ENCODE measurements at regions not wholly inside any gene's neighbourhood (a gene's known extent, or its start where the extent isn't known, plus 50 kb on each side); places are given as distances from the start of the nearest gene placed in this dataset.

DNA sequence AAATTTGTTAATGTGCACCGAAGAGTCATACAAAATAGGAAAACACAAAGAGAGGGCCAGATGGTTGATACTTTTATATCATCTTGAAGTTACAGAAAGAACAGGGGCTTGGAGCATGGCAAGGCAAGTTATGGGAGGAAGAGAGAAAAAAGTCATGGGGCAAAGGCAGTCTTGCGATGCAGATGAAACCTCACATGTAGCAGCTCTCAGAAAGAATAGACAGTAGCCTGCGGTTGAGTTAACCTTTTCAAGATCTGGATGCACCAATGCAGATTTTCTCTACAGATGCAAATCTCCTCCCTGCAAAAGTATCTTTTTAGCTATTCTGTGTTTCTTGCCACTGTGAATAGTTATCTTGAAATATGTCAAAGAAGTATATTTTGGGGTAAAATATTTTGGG lies 243.9 kb downstream of the TMEM167A start:
- H3K4me3 ChIP-seq = no peak overlapping the region
- DNase-seq (ENCODE audit: low read depth in 1 of 2, low spot score in 2 of 2) = no peak
- H3K36me3 ChIP-seq = no peaks in the 10 kb centered on the region
- H3K27ac ChIP-seq = no peak overlapping the region
- H3K27me3 ChIP-seq (replicated peaks) = no peaks in the 10 kb centered on the region
- no peaks in the 10 kb centered on the region for H3K9me3 ChIP-seq (replicated peaks)
- no peaks in the 10 kb centered on the region for H3K4me1 ChIP-seq (replicated peaks)

DNA sequence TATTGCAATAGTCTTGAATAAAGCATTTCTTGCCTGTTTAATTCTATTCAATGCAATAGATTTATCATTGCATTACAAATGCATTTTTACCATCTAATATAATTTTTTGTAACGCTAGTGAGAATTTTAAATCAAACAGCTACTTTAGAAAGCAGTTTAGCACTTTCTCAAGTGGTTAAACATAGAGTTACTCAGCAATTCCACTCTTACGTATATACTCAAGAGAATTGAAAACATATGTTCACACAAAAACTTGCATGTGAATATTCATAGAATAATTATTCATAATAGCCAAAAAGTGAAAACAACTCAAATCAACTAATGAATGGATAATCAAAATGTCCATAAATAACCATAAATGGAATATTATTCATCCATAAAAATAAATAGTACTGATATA lies 244.7 kb downstream of the TMEM167A start:
- Histone ChIP-seq H3K36me3 (no peaks in the 10 kb centered on the region), H3K4me3 (no peak overlapping the region), H3K9me3 (replicated peaks) (no peaks in the 10 kb centered on the region), H3K27ac (no peak overlapping the region), H3K27me3 (replicated peaks) (no peaks in the 10 kb centered on the region), H3K4me1 (replicated peaks) (no peaks in the 10 kb centered on the region)
- DNase-seq (ENCODE audit: low read depth in 1 of 2, low spot score in 2 of 2) = no peak

DNA sequence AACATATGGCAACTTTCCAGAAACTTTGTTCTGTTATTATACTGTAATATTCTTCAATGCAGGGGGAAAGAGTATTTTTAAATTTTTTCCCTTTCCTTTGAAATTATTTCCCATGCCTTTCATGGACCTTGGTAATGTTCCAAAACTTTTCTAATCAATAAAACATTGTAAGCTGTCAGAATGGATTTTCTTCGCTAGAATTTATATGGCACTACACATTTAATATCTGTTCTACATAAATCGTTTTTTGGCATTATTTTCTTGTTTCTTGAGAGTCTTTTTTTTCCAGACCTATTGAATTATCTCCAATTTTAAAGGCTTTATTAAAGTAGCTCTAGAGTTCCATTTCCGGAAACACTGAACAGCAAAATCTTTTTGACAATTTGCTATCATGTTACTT lies 249.0 kb downstream of the TMEM167A start:
- Histone ChIP-seq H3K4me3 (no peak overlapping the region), H3K27me3 (replicated peaks) (no peaks in the 10 kb centered on the region), H3K4me1 (replicated peaks) (no peaks in the 10 kb centered on the region), H3K9me3 (replicated peaks) (no peaks in the 10 kb centered on the region), H3K27ac (no peak overlapping the region), H3K36me3 (no peaks in the 10 kb centered on the region)
- DNase-seq (ENCODE audit: low read depth in 1 of 2, low spot score in 2 of 2) = no peak

DNA sequence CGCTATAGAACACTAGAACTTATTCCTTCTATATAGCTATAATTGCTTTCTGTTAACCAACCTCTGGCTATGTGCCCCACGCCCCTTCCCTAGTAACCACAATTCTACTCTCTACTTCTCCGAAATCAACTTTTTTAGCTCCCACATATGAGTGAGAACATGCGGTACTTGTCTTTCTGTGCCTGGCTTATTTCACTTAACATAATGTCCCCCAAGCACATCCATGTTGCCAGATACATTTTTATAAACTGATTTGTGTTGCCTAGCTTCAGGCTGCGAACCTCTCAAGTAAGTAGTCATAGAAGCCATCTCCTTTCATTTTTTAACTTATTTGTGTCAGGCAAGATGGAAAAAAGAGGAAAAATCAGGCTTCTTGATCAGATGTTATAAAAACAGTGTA lies 249.5 kb downstream of the TMEM167A start:
- no peaks in the 10 kb centered on the region for H3K4me1 ChIP-seq (replicated peaks)
- no peaks in the 10 kb centered on the region for H3K36me3 ChIP-seq
- H3K9me3 ChIP-seq (replicated peaks) = no peaks in the 10 kb centered on the region
- H3K4me3 ChIP-seq = no peak overlapping the region
- H3K27ac ChIP-seq = no peak overlapping the region
- H3K27me3 ChIP-seq (replicated peaks) = no peaks in the 10 kb centered on the region
- no peak for DNase-seq (ENCODE audit: low read depth in 1 of 2, low spot score in 2 of 2)

DNA sequence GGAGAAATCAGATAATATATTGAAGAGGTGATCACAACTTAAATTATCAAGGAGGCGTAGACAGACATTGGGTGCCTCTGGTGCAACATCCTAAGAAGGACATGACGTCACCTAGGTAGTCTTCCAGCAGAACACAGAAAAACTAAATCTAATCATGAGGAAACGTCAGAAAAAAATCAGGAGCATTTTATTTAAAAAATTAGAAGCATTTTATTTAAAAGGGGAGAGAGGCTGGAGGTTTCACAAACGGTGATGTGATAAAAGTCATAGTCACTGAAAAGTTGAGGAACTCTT lies 254.6 kb downstream of the TMEM167A start:
- no peaks in the 10 kb centered on the region for H3K36me3 ChIP-seq
- H3K4me3 ChIP-seq = no peak overlapping the region
- no peak for DNase-seq (ENCODE audit: low read depth in 1 of 2, low spot score in 2 of 2)
- no peaks in the 10 kb centered on the region for H3K27me3 ChIP-seq (replicated peaks)
- H3K27ac ChIP-seq = no peak overlapping the region
- no peaks in the 10 kb centered on the region for H3K9me3 ChIP-seq (replicated peaks)
- no peaks in the 10 kb centered on the region for H3K4me1 ChIP-seq (replicated peaks)

DNA sequence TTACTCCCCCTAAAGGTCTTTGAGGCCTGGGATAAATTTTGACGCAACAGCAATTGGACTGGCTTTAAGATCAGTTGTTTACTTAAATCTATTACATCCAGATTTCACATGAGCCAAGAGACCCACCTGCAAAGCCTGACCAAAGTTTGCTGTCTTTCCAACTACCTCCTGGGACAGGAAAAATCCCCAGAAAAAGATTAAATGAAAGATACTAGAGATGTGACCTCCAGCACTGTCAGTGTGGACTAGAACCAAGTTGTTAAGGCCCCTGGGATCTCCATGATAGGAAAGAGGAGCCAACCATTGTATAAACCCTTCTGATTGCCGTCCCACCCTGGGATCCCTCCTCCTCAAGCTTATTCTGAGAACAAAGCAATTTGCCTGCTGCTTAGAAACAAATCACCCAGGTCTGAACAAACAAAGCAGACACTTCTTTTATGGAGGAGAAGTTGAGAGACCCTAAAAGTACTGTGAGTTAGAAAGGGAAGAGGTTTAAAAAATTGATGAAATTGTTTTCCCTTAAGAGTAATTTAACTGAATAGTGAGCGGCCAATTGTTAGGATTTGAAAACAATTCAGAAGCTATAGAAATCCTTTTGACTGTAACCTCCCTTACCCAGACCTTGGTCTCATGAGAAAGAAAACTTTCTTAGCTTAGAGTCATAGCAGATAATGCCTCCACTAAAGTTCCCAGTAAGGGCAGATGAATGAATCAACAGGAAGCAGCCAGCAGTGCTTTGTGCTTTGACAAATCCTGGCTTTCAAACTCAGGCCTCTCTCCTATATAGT lies 255.2 kb downstream of the TMEM167A start:
- H3K36me3 ChIP-seq = no peaks in the 10 kb centered on the region
- no peak overlapping the region for H3K27ac ChIP-seq
- no peaks in the 10 kb centered on the region for H3K9me3 ChIP-seq (replicated peaks)
- H3K4me1 ChIP-seq (replicated peaks) = no peaks in the 10 kb centered on the region
- DNase-seq (ENCODE audit: low read depth in 1 of 2, low spot score in 2 of 2) = no peak
- no peaks in the 10 kb centered on the region for H3K27me3 ChIP-seq (replicated peaks)
- H3K4me3 ChIP-seq = no peak overlapping the region

DNA sequence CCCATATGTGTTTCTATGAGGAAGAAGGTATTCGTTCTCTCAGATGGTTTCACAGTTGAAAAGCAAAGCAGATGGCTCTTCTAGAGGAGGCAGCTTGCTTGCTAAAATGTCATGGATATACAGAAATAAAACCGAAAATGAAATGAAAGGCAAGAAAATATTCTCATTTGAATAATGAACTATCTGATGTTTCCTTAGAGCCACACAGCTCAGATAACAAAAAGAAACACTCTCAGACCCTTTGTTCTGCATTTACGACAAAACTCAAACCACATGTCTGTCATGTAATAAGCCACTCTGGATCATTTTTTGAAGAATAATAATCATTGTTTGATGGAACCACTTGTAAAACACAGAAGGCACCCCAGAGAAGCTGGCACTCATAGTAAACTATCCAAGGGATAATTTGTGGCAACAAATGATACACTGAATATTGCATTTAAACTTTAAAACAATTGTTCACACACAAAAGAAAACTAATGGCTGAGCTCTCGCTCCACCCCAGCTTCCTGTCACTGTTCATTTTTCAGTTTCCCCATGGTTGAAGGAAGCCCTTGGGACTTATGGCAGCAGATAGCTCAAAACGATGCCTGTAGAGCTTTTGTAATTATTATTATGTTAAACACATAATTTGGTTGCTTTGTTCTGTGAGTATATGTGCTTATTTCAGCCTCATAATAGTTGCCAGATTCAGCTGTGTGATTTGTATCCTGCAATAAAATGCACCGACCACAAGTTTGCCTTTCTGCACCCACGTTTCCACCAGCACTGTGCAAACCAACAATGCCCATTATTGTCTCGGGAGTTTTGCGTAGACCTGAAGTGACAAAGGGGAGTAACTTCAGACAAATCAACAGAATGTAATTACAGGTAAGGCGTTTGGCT lies 256.0 kb downstream of the TMEM167A start:
- no peaks in the 10 kb centered on the region for H3K4me1 ChIP-seq (replicated peaks)

DNA sequence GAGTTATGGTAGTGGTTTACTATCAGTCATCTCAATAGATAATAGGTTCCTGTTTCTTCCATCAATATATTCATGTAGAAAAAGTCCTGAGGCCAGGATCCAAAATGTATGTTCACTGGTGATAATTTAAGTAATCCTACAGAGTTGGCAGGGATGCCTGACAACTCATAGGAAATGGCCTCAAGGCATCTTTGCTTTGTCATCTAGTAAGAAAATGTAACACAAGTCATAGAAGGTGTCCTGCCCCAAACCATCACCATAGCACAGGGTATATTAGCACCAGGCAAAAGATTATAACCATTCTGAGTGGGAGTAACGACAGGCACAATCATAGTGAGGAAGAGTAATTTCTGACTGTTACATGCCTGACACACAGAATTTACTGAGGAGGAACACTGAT lies 257.0 kb downstream of the TMEM167A start:
- H3K27me3 ChIP-seq (replicated peaks) = no peaks in the 10 kb centered on the region
- no peaks in the 10 kb centered on the region for H3K4me1 ChIP-seq (replicated peaks)
- H3K4me3 ChIP-seq = no peak overlapping the region
- H3K36me3 ChIP-seq = no peaks in the 10 kb centered on the region
- H3K9me3 ChIP-seq (replicated peaks) = no peaks in the 10 kb centered on the region
- no peak for DNase-seq (ENCODE audit: low read depth in 1 of 2, low spot score in 2 of 2)
- H3K27ac ChIP-seq = no peak overlapping the region

More for the DNA sequence above, 256.0 kb downstream of the TMEM167A start:
- no peaks in the 10 kb centered on the region for H3K27me3 ChIP-seq (replicated peaks)
- no peak overlapping the region for H3K27ac ChIP-seq
- no peaks in the 10 kb centered on the region for H3K9me3 ChIP-seq (replicated peaks)
- no peaks in the 10 kb centered on the region for H3K36me3 ChIP-seq
- no peak overlapping the region for H3K4me3 ChIP-seq
- peak in 1 of 2 experiments; percentile 4 for DNase-seq (ENCODE audit: low read depth in 1 of 2, low spot score in 2 of 2)

DNA sequence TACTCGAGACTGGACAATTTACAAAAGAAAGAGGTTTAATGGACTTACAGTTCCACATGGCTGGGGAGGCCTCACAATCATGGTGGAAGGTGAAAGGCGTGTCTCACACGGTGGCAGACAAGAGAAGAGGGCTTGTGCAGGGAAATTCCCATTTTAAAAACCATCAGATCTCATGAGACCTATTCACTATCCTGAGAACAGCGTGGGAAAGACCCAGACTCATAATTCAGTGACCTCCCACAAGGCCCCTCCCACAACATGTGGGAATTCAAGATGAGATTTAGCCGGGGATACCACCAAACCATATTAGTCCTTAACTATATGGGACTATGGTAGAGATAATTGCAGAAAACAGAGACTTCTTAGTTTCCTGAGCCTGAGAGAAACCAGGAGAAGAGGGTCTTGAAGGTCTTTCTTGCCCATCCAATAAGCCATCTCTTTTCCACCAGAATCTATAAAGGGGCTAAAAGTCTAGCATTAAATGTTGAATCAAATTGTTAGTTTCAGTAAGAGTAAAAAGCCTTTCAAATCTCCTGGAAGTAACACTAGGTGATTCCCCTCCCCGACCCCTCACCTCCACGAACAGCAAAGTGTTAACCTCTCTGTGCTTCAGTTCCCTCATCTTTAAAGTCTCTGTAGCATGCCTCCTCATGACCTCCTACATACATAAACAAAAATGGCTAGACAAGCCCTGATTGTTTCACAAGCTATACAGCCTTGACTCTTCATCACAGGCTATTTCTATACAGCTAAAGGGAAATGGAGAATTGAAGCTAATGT lies 259.1 kb downstream of the TMEM167A start:
- no peak overlapping the region for H3K4me3 ChIP-seq
- no peaks in the 10 kb centered on the region for H3K36me3 ChIP-seq
- no peak for DNase-seq (ENCODE audit: low read depth in 1 of 2, low spot score in 2 of 2)
- no peaks in the 10 kb centered on the region for H3K27me3 ChIP-seq (replicated peaks)
- H3K4me1 ChIP-seq (replicated peaks) = no peaks in the 10 kb centered on the region
- H3K27ac ChIP-seq = no peak overlapping the region
- H3K9me3 ChIP-seq (replicated peaks) = no peaks in the 10 kb centered on the region

DNA sequence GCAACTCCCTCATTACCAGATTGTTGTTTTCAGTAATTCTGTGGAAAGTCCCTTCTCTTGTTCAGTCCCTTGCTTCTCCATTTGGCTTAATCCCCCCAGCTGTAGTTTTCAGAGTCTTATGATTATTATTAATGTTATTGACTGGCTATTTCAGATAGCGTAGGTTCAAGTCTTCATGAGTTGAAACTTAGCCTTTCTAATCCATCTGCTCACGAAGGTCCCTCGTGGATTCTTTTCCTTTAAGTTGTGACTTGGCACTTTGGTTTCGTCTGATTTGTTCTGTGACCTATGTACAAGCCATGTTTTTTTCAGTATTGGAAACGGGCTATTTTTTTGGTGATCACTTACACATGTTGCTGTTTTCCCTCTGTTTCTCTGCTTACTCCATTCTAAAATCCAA lies 260.3 kb downstream of the TMEM167A start:
- H3K9me3 ChIP-seq (replicated peaks) = no peaks in the 10 kb centered on the region
- DNase-seq (ENCODE audit: low read depth in 1 of 2, low spot score in 2 of 2) = no peak
- no peak overlapping the region for H3K27ac ChIP-seq
- no peaks in the 10 kb centered on the region for H3K4me1 ChIP-seq (replicated peaks)
- H3K4me3 ChIP-seq = no peak overlapping the region
- H3K27me3 ChIP-seq (replicated peaks) = no peaks in the 10 kb centered on the region
- no peaks in the 10 kb centered on the region for H3K36me3 ChIP-seq

DNA sequence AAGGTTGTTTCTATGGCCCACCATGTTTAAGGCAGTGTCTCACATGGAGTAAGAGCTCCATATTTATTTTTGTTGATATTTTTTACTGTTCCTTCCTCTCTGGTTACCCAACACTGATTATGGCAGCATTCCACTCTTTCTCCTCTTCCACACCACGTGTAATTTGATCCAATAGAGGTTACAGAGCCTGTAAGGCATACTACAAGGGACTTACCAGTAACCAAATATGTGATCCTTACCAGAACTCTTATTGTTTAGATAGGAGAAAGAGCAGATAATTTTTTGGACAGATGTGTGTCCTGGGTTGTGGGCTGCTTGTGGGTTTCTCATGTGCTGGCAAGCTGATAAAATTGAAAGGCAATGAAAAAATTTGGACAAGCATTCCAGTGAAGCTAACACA lies 261.3 kb downstream of the TMEM167A start:
- H3K4me1 ChIP-seq (replicated peaks) = no peaks in the 10 kb centered on the region
- no peak overlapping the region for H3K27ac ChIP-seq
- no peaks in the 10 kb centered on the region for H3K36me3 ChIP-seq
- no peak for DNase-seq (ENCODE audit: low read depth in 1 of 2, low spot score in 2 of 2)
- H3K4me3 ChIP-seq = no peak overlapping the region
- no peaks in the 10 kb centered on the region for H3K9me3 ChIP-seq (replicated peaks)
- H3K27me3 ChIP-seq (replicated peaks) = no peaks in the 10 kb centered on the region

DNA sequence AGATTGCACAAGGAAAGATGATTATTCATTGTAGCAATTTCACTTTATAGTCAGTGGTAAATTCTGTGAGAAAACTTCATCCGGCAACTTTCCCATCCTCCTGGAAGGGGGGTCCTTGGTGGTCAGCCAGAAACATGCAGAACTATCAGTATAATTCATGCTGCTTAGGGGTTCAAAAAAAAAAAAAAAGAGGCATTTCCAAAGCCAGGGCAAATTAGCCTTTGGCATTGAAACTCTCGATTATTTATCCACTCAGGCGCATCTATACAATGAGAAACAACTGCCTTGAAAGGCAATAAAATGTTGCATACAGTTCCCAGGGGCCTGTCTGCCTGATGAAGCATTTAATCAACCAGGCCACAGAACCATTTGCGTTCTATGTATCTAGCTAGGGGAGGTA lies 263.3 kb downstream of the TMEM167A start:
- Histone ChIP-seq H3K27me3 (replicated peaks) (no peaks in the 10 kb centered on the region), H3K27ac (no peak overlapping the region), H3K4me1 (replicated peaks) (no peaks in the 10 kb centered on the region), H3K36me3 (no peaks in the 10 kb centered on the region), H3K9me3 (replicated peaks) (no peaks in the 10 kb centered on the region), H3K4me3 (no peak overlapping the region)
- no peak for DNase-seq (ENCODE audit: low read depth in 1 of 2, low spot score in 2 of 2)

DNA sequence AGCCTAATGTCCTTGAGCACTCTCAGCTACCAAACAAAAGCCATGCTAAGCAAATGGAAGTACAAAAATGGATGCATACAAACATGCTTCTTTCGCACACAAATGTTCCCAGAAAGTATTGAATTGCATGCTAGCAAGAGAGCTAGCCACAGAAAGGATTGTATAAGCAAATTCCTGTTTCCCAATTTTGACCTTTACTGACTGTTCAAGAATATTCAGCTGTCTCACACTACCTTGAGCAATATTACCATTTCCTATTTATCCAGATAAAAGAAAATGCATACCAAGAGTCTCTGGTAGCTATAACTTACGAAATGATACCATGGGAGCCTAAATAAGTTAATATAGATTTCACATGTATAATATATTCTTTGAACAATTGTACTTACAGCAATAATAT lies 264.6 kb downstream of the TMEM167A start:
- no peaks in the 10 kb centered on the region for H3K9me3 ChIP-seq (replicated peaks)
- H3K27me3 ChIP-seq (replicated peaks) = no peaks in the 10 kb centered on the region
- H3K4me3 ChIP-seq = no peak overlapping the region
- H3K27ac ChIP-seq = no peak overlapping the region
- no peak for DNase-seq (ENCODE audit: low read depth in 1 of 2, low spot score in 2 of 2)
- H3K4me1 ChIP-seq (replicated peaks) = no peaks in the 10 kb centered on the region
- H3K36me3 ChIP-seq = no peaks in the 10 kb centered on the region

DNA sequence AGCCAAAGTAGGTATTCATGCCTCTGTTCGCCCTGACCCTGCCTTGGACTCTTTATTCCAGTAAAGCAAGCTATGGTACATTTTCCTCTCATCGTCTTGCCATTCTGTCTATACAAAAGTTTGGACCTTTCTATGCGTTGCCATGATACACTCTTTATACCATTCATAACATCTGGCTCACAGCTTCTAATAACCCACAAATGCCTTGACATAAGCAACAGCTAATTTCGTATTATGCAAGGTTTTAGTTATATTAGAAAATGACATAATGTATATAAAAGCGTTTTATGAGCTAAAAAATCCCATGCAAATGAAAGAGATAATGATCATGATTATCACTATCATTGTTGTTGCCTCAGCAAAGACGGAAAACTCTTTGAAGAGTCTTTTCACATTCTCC lies 265.7 kb downstream of the TMEM167A start:
- H3K4me1 ChIP-seq (replicated peaks) = no peaks in the 10 kb centered on the region
- no peaks in the 10 kb centered on the region for H3K27me3 ChIP-seq (replicated peaks)
- H3K9me3 ChIP-seq (replicated peaks) = no peaks in the 10 kb centered on the region
- H3K36me3 ChIP-seq = no peaks in the 10 kb centered on the region
- H3K4me3 ChIP-seq = no peak overlapping the region
- no peak for DNase-seq (ENCODE audit: low read depth in 1 of 2, low spot score in 2 of 2)
- no peak overlapping the region for H3K27ac ChIP-seq

Measured in SJSA1 (cell line).